Gastrocnemius medialis (tissue), 4 donors: ENCODE measurements at regions not wholly inside any gene's neighbourhood (a gene's known extent, or its start where the extent isn't known, plus 50 kb on each side); places are given as distances from the start of the nearest gene placed in this dataset.

ENCODE experiments used
- CTCF ChIP-seq, 5 experiments: fragments of 450-650 bp in 3 of 5; fragments of 200-600 bp in 2 of 5; sonication (generic) in 2 of 5; IDR thresholded peaks in 4 of 5; conservative IDR thresholded peaks in 1 of 5; 1 replicate in 4 of 5; 2 replicates in 1 of 5; pipeline ENCODE4 v1.5.1; 2016 to 2019; ENCODE audit warnings: antibody characterized with exemption in 5 of 5, mild to moderate bottlenecking in 3 of 5, moderate library complexity in 3 of 5
- POLR2A ChIP-seq, 2 donors: fragments of 450-650 bp; IDR thresholded peaks; one replicate each; pipeline ENCODE4 v1.6.1; 2017; ENCODE audit warnings: antibody characterized with exemption in 2 of 2, mild to moderate bottlenecking in 2 of 2, moderate library complexity in 2 of 2

GRCh38 chr4:24705016-24705753, 90.2 kb upstream of the SOD3 start:
- TF ChIP-seq CTCF (IDR thresholded peaks at IDR 0.05 in 4 of 5, conservative IDR thresholded peaks at IDR 0.05 in 1 of 5), result no peak
- TF ChIP-seq POLR2A (IDR thresholded peaks at IDR 0.05), result no peak
